ENCODE measurements at regions not wholly inside any gene's neighbourhood (a gene's known extent, or its start where the extent isn't known, plus 50 kb on each side); places are given as distances from the start of the nearest gene placed in this dataset.

GRCh38 chr9:135008416-135008815 is 79.1 kb upstream of the OLFM1 start:
- peaks cover 1% of the 10 kb centered on the region; the same call in 1 of the 2 replicates for H3K4me1 ChIP-seq (ENCODE audit: low read length)
- H3K27ac ChIP-seq (ENCODE audit: low read length) = no peak overlapping the region
- H3K9ac ChIP-seq (ENCODE audit: low read length) = no peak overlapping the region
- H4K20me1 ChIP-seq (ENCODE audit: insufficient read depth, low read length) = no peaks in the 10 kb centered on the region
- no peaks in the 10 kb centered on the region for H3K36me3 ChIP-seq (replicated peaks; ENCODE audit: low read depth, low read length)
- no peak overlapping the region for H2AFZ ChIP-seq (ENCODE audit: low read depth, low read length)
- H3K27me3 ChIP-seq (ENCODE audit: low read depth, low read length) = 0 out of 2 replicates have a peak, but pooled peaks cover 6% of the 10 kb centered on the region
- TF ChIP-seq EZH2phosphoT487 (IDR thresholded peaks at IDR 0.05; ENCODE audit: low read depth) = no peak
- TF ChIP-seq CTCF (IDR thresholded peaks at IDR 0.05; ENCODE audit: low read depth, low read length) = no peak
- H3K4me2 ChIP-seq (ENCODE audit: low read length) = no peak overlapping the region
- H3K9me3 ChIP-seq (ENCODE audit: insufficient read depth, low read length) = no peaks in the 10 kb centered on the region
- no peaks in the 10 kb centered on the region for H3K79me2 ChIP-seq (ENCODE audit: low read length)
- H3K4me3 ChIP-seq (ENCODE audit: low read length) = no peak overlapping the region

GRCh38 chr9:135009051-135009560 is 78.4 kb upstream of the OLFM1 start:
- H3K79me2 ChIP-seq (ENCODE audit: low read length) = no peaks in the 10 kb centered on the region
- peaks cover 6% of the 10 kb centered on the region; the same call in 1 of the 2 replicates for H3K4me1 ChIP-seq (ENCODE audit: low read length)
- H3K9me3 ChIP-seq (ENCODE audit: insufficient read depth, low read length) = no peaks in the 10 kb centered on the region
- no peaks in the 10 kb centered on the region for H3K36me3 ChIP-seq (replicated peaks; ENCODE audit: low read depth, low read length)
- no peaks in the 10 kb centered on the region for H4K20me1 ChIP-seq (ENCODE audit: insufficient read depth, low read length)
- H2AFZ ChIP-seq (ENCODE audit: low read depth, low read length) = no peak overlapping the region
- TF ChIP-seq EZH2phosphoT487 (IDR thresholded peaks at IDR 0.05; ENCODE audit: low read depth) (no peak), CTCF (IDR thresholded peaks at IDR 0.05; ENCODE audit: low read depth, low read length) (no peak)
- no peak overlapping the region for H3K4me2 ChIP-seq (ENCODE audit: low read length)
- H3K27ac ChIP-seq (ENCODE audit: low read length) = no peak overlapping the region
- 0 out of 2 replicates have a peak, but pooled peaks cover 6% of the 10 kb centered on the region for H3K27me3 ChIP-seq (ENCODE audit: low read depth, low read length)
- no peak overlapping the region for H3K9ac ChIP-seq (ENCODE audit: low read length)
- no peak overlapping the region for H3K4me3 ChIP-seq (ENCODE audit: low read length)

DNA sequence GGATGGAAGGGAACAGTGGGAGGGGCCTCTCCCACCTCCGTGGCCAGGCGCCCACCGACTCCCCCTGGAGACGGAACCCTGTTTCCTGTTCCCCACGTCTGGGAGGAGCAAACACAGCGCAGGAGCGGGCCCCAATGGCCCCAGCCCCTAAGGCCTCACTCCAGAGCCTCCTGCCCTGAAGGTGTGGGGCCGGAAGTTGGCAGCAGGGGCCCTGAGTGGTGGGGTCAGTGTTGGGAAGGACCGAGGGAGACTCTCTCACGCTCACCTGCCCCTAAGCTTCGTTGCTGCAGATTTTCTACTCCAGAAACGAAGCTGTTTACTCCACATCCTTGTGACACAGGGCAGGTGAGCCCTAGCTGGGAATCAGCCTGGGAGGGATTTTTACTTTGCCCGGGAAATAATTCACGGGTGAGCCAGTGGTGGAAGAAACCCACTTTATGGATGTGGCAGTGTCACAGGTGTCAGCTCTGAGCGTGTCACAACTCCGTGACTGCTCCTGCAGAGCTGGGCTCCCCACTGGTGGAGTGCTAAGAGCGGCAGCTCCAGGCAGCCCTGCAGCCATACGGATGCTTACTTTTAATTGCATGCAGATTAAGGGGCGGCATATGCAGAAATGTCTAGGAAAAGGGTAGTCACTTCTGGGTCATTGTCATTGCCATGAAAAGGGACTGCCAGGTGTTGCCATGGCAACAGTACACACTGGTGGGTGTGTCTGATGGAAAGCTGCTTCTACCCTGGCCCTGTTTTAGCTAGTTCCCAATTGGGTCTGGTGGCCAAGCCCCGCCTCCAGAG is 77.5 kb upstream of the OLFM1 start:
- 0 out of 2 replicates have a peak, but pooled peaks cover 6% of the 10 kb centered on the region for H3K27me3 ChIP-seq (ENCODE audit: low read depth, low read length)
- no peaks in the 10 kb centered on the region for H3K36me3 ChIP-seq (replicated peaks; ENCODE audit: low read depth, low read length)
- H3K9ac ChIP-seq (ENCODE audit: low read length) = no peak overlapping the region
- no peaks in the 10 kb centered on the region for H3K79me2 ChIP-seq (ENCODE audit: low read length)
- no peak overlapping the region for H2AFZ ChIP-seq (ENCODE audit: low read depth, low read length)
- H4K20me1 ChIP-seq (ENCODE audit: insufficient read depth, low read length) = no peaks in the 10 kb centered on the region
- no peak overlapping the region for H3K4me3 ChIP-seq (ENCODE audit: low read length)
- H3K27ac ChIP-seq (ENCODE audit: low read length) = no peak overlapping the region
- TF ChIP-seq EZH2phosphoT487 (IDR thresholded peaks at IDR 0.05; ENCODE audit: low read depth) (no peak), CTCF (IDR thresholded peaks at IDR 0.05; ENCODE audit: low read depth, low read length) (no peak)
- no peak overlapping the region for H3K4me2 ChIP-seq (ENCODE audit: low read length)
- H3K9me3 ChIP-seq (ENCODE audit: insufficient read depth, low read length) = no peaks in the 10 kb centered on the region
- H3K4me1 ChIP-seq (ENCODE audit: low read length) = peaks cover 6% of the 10 kb centered on the region; the same call in 1 of the 2 replicates

DNA sequence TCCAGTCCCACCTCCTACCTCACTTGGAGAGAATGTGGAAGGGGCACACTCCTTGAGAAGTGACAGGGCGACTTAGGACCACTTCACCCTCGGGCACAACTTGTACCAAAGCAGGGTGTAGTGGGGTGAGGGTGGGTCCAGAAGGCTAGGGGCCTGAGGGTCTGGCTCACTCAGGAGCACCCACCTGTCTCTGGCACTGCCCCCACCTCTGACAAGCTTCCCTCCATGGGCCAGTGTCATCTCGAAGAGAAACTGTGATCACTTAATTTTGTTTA is 76.9 kb upstream of the OLFM1 start:
- H3K36me3 ChIP-seq (replicated peaks; ENCODE audit: low read depth, low read length) = no peaks in the 10 kb centered on the region
- H2AFZ ChIP-seq (ENCODE audit: low read depth, low read length) = no peak overlapping the region
- H3K9me3 ChIP-seq (ENCODE audit: insufficient read depth, low read length) = no peaks in the 10 kb centered on the region
- H3K79me2 ChIP-seq (ENCODE audit: low read length) = no peaks in the 10 kb centered on the region
- H4K20me1 ChIP-seq (ENCODE audit: insufficient read depth, low read length) = no peaks in the 10 kb centered on the region
- no peak overlapping the region for H3K4me2 ChIP-seq (ENCODE audit: low read length)
- H3K4me3 ChIP-seq (ENCODE audit: low read length) = no peak overlapping the region
- H3K27me3 ChIP-seq (ENCODE audit: low read depth, low read length) = 0 out of 2 replicates have a peak, but pooled peaks cover 6% of the 10 kb centered on the region
- no peak for TF ChIP-seq CTCF (IDR thresholded peaks at IDR 0.05; ENCODE audit: low read depth, low read length)
- TF ChIP-seq EZH2phosphoT487 (IDR thresholded peaks at IDR 0.05; ENCODE audit: low read depth) = no peak
- no peak overlapping the region for H3K9ac ChIP-seq (ENCODE audit: low read length)
- H3K27ac ChIP-seq (ENCODE audit: low read length) = no peak overlapping the region
- peaks cover 6% of the 10 kb centered on the region; the same call in 1 of the 2 replicates for H3K4me1 ChIP-seq (ENCODE audit: low read length)

Measured in OCI-LY3 (cell line).